ENCODE measurements at regions not wholly inside any gene's neighbourhood (a gene's known extent, or its start where the extent isn't known, plus 50 kb on each side); places are given as distances from the start of the nearest gene placed in this dataset.

- DNase-seq (ENCODE audit: low read depth) (peak; percentile 10), FAIRE-seq (no peak)
- Histone ChIP-seq H3K36me3 (ENCODE audit: control insufficient read depth, insufficient read depth, low read length) (no peaks in the 10 kb centered on the region), H3K4me3 (ENCODE audit: low read depth, low read length) (no peak overlapping the region), H3K27me3 (ENCODE audit: control insufficient read depth, insufficient read depth, low read length) (no peaks in the 10 kb centered on the region)
- peak; percentile 8 for TF ChIP-seq CTCF (IDR thresholded peaks at IDR 0.05; ENCODE audit: insufficient read depth, low read length, severe bottlenecking)
These were observed 458.3 kb upstream of the ADAMTS5 start for GRCh38 chr21:27425172-27425571.

- no peak for FAIRE-seq
- H3K4me3 ChIP-seq (ENCODE audit: low read depth, low read length), result no peak overlapping the region
- H3K36me3 ChIP-seq (ENCODE audit: control insufficient read depth, insufficient read depth, low read length), result no peaks in the 10 kb centered on the region
- TF ChIP-seq CTCF (IDR thresholded peaks at IDR 0.05; ENCODE audit: insufficient read depth, low read length, severe bottlenecking), result no peak
- peak; percentile 19 for DNase-seq (ENCODE audit: low read depth)
- H3K27me3 ChIP-seq (ENCODE audit: control insufficient read depth, insufficient read depth, low read length), result no peaks in the 10 kb centered on the region
These were observed 457.7 kb upstream of the ADAMTS5 start for GRCh38 chr21:27424601-27425000.

- Histone ChIP-seq H3K27me3 (ENCODE audit: control insufficient read depth, insufficient read depth, low read length) (no peaks in the 10 kb centered on the region), H3K36me3 (ENCODE audit: control insufficient read depth, insufficient read depth, low read length) (no peaks in the 10 kb centered on the region), H3K4me3 (ENCODE audit: low read depth, low read length) (no peak overlapping the region)
- DNase-seq (ENCODE audit: low read depth), result peak; percentile 46
- no peak for TF ChIP-seq CTCF (IDR thresholded peaks at IDR 0.05; ENCODE audit: insufficient read depth, low read length, severe bottlenecking)
- no peak for FAIRE-seq
These were observed 457.2 kb upstream of the ADAMTS5 start for GRCh38 chr21:27423906-27424595.

- no peak for FAIRE-seq
These were observed 456.1 kb upstream of the ADAMTS5 start for GRCh38 chr21:27423038-27423437.

GRCh38 chr21:27422435-27422834, 455.5 kb upstream of the ADAMTS5 start:
- FAIRE-seq, result no peak
- TF ChIP-seq CTCF (IDR thresholded peaks at IDR 0.05; ENCODE audit: insufficient read depth, low read length, severe bottlenecking), result no peak

More at GRCh38 chr21:27423038-27423437, 456.1 kb upstream of the ADAMTS5 start:
- no peak overlapping the region for H3K4me3 ChIP-seq (ENCODE audit: low read depth, low read length)
- no peaks in the 10 kb centered on the region for H3K36me3 ChIP-seq (ENCODE audit: control insufficient read depth, insufficient read depth, low read length)
- DNase-seq (ENCODE audit: low read depth), result peak; percentile 36
- TF ChIP-seq CTCF (IDR thresholded peaks at IDR 0.05; ENCODE audit: insufficient read depth, low read length, severe bottlenecking), result no peak
- H3K27me3 ChIP-seq (ENCODE audit: control insufficient read depth, insufficient read depth, low read length), result no peaks in the 10 kb centered on the region

GRCh38 chr21:27421654-27422053, 454.8 kb upstream of the ADAMTS5 start:
- no peak for TF ChIP-seq CTCF (IDR thresholded peaks at IDR 0.05; ENCODE audit: insufficient read depth, low read length, severe bottlenecking)
- no peak overlapping the region for H3K4me3 ChIP-seq (ENCODE audit: low read depth, low read length)
- H3K36me3 ChIP-seq (ENCODE audit: control insufficient read depth, insufficient read depth, low read length), result no peaks in the 10 kb centered on the region
- no peak for DNase-seq (ENCODE audit: low read depth)
- FAIRE-seq, result no peak
- no peaks in the 10 kb centered on the region for H3K27me3 ChIP-seq (ENCODE audit: control insufficient read depth, insufficient read depth, low read length)

More at GRCh38 chr21:27422435-27422834, 455.5 kb upstream of the ADAMTS5 start:
- DNase-seq (ENCODE audit: low read depth), result peak; percentile 5
- Histone ChIP-seq H3K4me3 (ENCODE audit: low read depth, low read length) (no peak overlapping the region), H3K36me3 (ENCODE audit: control insufficient read depth, insufficient read depth, low read length) (no peaks in the 10 kb centered on the region), H3K27me3 (ENCODE audit: control insufficient read depth, insufficient read depth, low read length) (no peaks in the 10 kb centered on the region)
